Panc1 (cell line): ENCODE measurements at regions not wholly inside any gene's neighbourhood (a gene's known extent, or its start where the extent isn't known, plus 50 kb on each side); places are given as distances from the start of the nearest gene placed in this dataset.

ENCODE experiments used
- ATAC-seq: fragments of 200-7000 bp; cut with Tn5 transposase; 2 replicates; pipeline ENCODE4 v1.9.1; 2020; ENCODE audit warnings: mild to moderate bottlenecking, moderate library complexity
- BruUV-seq: library from RNA; stranded (reverse); fragments of 400-500 nt; replicated peaks from 2 replicates; lab custom pipeline; 2021; lab: Mats Ljungman, UMichigan
- CTCF ChIA-PET: fragments of 300-600 bp; sonication (Branson Sonifier 250); formaldehyde crosslinking; loops from one replicate; lab custom pipeline; 2022; ENCODE audit warnings: antibody characterized with exemption; lab: Charles Lee
- POLR2A ChIA-PET: fragments of 300-600 bp; sonication (Branson Sonifier 250); formaldehyde crosslinking; loops from one replicate; lab custom pipeline; 2022; ENCODE audit warnings: antibody characterized with exemption; lab: Charles Lee
- DNase-seq: peaks from one replicate; pipeline ENCODE4 v3.0.0-alpha.2; 2010; ENCODE audit warnings: low read depth, low spot score
- H3K27ac ChIP-seq: 2 replicates; pipeline ENCODE4 v1.5.1; 2011; ENCODE audit warnings: mild to moderate bottlenecking, low read length, inconsistent platforms
- H3K27me3 ChIP-seq: fragments of 200-500 bp; sonication (Bioruptor generic); 2 replicates; pipeline ENCODE4 v1.6.0; 2014; ENCODE audit warnings: low read length, inconsistent platforms; ENCODE audit not compliant: control insufficient read depth, insufficient read depth
- H3K36me3 ChIP-seq: fragments of 200-500 bp; sonication (Bioruptor generic); 2 replicates; pipeline ENCODE4 v1.5.1; 2014; ENCODE audit warnings: inconsistent platforms, mild to moderate bottlenecking, low read length, moderate library complexity; ENCODE audit not compliant: control insufficient read depth, insufficient read depth
- H3K4me1 ChIP-seq: 2 replicates; pipeline ENCODE4 v1.5.1; 2011; ENCODE audit warnings: inconsistent platforms, mild to moderate bottlenecking, low read length, moderate library complexity; ENCODE audit not compliant: control insufficient read depth, insufficient read depth
- H3K4me3 ChIP-seq, 2 experiments: 2 replicates each; pipeline ENCODE4 v1.5.1; 2011 to 2012; ENCODE audit warnings: low read depth in 2 of 2, low read length in 2 of 2, mild to moderate bottlenecking in 2 of 2, inconsistent platforms in 1 of 2, moderate library complexity in 1 of 2
- H3K9me3 ChIP-seq: fragments of 200-500 bp; sonication (Bioruptor generic); 2 replicates; pipeline ENCODE4 v1.5.1; 2014; ENCODE audit warnings: low read depth, mild to moderate bottlenecking, inconsistent platforms, low read length, moderate library complexity; ENCODE audit not compliant: control insufficient read depth, insufficient read depth
- CTCF ChIP-seq: fragments of 450-650 bp; IDR thresholded peaks from 2 replicates; pipeline ENCODE4 v1.5.1; 2017; ENCODE audit warnings: mild to moderate bottlenecking
- POLR2AphosphoS5 ChIP-seq: IDR thresholded peaks from 2 replicates; pipeline ENCODE4 v1.6.1; 2012; ENCODE audit warnings: mild to moderate bottlenecking, low read depth, low read length, moderate library complexity
- REST ChIP-seq, 2 experiments: IDR thresholded peaks; 2 replicates each; pipeline ENCODE4 v1.6.1; 2011 to 2012; ENCODE audit warnings: low read depth in 2 of 2, control low read depth in 1 of 2, low read length in 1 of 2, mild to moderate bottlenecking in 1 of 2, moderate library complexity in 1 of 2; ENCODE audit not compliant: insufficient read depth in 1 of 2
- SIN3A ChIP-seq: IDR thresholded peaks from 2 replicates; pipeline ENCODE4 v1.6.1; 2012; ENCODE audit warnings: low read depth, mild to moderate bottlenecking, low read length, moderate library complexity, borderline replicate concordance; ENCODE audit not compliant: insufficient read depth
- TCF7L2 ChIP-seq: IDR thresholded peaks from 2 replicates; pipeline ENCODE4 v1.6.1; 2011; ENCODE audit warnings: mild to moderate bottlenecking, low read depth, low read length, inconsistent platforms
- in situ Hi-C: cut with HindIII; loops from 2 replicates; pipeline ENCODE4 v1.10.0; 2016; ENCODE audit warnings: low sequenced_read_pairs, low pct_unique_long_range_greater_than_20kb
- intact Hi-C: fragments of 100-400 bp; cut with micrococcal nuclease; formaldehyde crosslinking; loops from one replicate; pipeline ENCODE4 v1.10.0; 2022; ENCODE audit not compliant: unreplicated experiment

- DNase-seq: no peak
- intact Hi-C loops (no loop called here), in situ Hi-C loops (no loop called here)
- no peak for ATAC-seq
- Histone ChIP-seq H3K4me1 (no peaks in the 10 kb centered on the region), H3K27ac (no peak overlapping the region), H3K9me3 (no peaks in the 10 kb centered on the region), H3K36me3 (no peaks in the 10 kb centered on the region), H3K4me3 (no peak overlapping the region), H3K27me3 (no peaks in the 10 kb centered on the region)
- no TSS peak for BruUV-seq
- TF ChIP-seq REST (IDR thresholded peaks at IDR 0.05; ENCODE audit: insufficient read depth in 1 of 2, low read depth in 2 of 2, low read length in 1 of 2) (no peak), POLR2AphosphoS5 (no peak), TCF7L2 (no peak), SIN3A (no peak), CTCF (no peak)
- CTCF ChIA-PET: no interaction called here
- POLR2A ChIA-PET: no interaction called here
Measured at GRCh38 chr15:62802612-62803011, 239.9 kb upstream of the TPM1 start.

- ChIA-PET CTCF (no interaction called here), POLR2A (no interaction called here)
- no peaks in the 10 kb centered on the region for H3K27me3 ChIP-seq
- H3K27ac ChIP-seq: no peak overlapping the region
- intact Hi-C loops: no loop called here
- no peak overlapping the region for H3K4me3 ChIP-seq
- no peaks in the 10 kb centered on the region for H3K4me1 ChIP-seq
- TF ChIP-seq REST (IDR thresholded peaks at IDR 0.05; ENCODE audit: insufficient read depth in 1 of 2, low read depth in 2 of 2, low read length in 1 of 2): no peak
- TF ChIP-seq SIN3A: no peak
- no peak for TF ChIP-seq TCF7L2
- TF ChIP-seq POLR2AphosphoS5: no peak
- no peak for TF ChIP-seq CTCF
- no peaks in the 10 kb centered on the region for H3K9me3 ChIP-seq
- BruUV-seq: no TSS peak
- DNase-seq: no peak
- no peaks in the 10 kb centered on the region for H3K36me3 ChIP-seq
- in situ Hi-C loops: no loop called here
- ATAC-seq: no peak
Measured at GRCh38 chr15:62803856-62804400, 238.6 kb upstream of the TPM1 start.
